ENCODE measurements at regions not wholly inside any gene's neighbourhood (a gene's known extent, or its start where the extent isn't known, plus 50 kb on each side); places are given as distances from the start of the nearest gene placed in this dataset.

- TF ChIP-seq CTCF (IDR thresholded peaks at IDR 0.05) (no peak), ZFX (IDR thresholded peaks at IDR 0.05; ENCODE audit: borderline replicate concordance) (no peak)
Observed at GRCh38 chr9:75539523-75539922, 350.9 kb upstream of the PCSK5 start.
